Astrocyte (in vitro differentiated cells and primary cell): ENCODE measurements at regions not wholly inside any gene's neighbourhood (a gene's known extent, or its start where the extent isn't known, plus 50 kb on each side); places are given as distances from the start of the nearest gene placed in this dataset.

Experiments
- DNase-seq: peaks from one replicate; pipeline ENCODE4 v3.0.0-alpha.2; 2010; ENCODE audit warnings: low read depth
- FAIRE-seq: peaks from 2 replicates; lab custom pipeline; 2011; peaks lifted over from hg19 to GRCh38; lab: Jason Lieb, UNC
- H2AFZ ChIP-seq: 2 replicates; pipeline ENCODE4 v1.6.0; 2012; ENCODE audit warnings: low read depth, low read length, inconsistent platforms
- H3K27ac ChIP-seq: 2 replicates; pipeline ENCODE4 v1.5.1; 2011; ENCODE audit warnings: low read depth, low read length, inconsistent platforms
- H3K27me3 ChIP-seq: 2 replicates; pipeline ENCODE4 v1.6.0; 2011; ENCODE audit warnings: low read length, inconsistent platforms; ENCODE audit not compliant: insufficient read depth
- H3K36me3 ChIP-seq: 2 replicates; pipeline ENCODE4 v1.5.1; 2011; ENCODE audit warnings: low read length, inconsistent platforms; ENCODE audit not compliant: insufficient read depth
- H3K4me1 ChIP-seq: 2 replicates; pipeline ENCODE4 v1.5.1; 2011; ENCODE audit warnings: low read length, inconsistent platforms; ENCODE audit not compliant: insufficient read depth
- H3K4me2 ChIP-seq: 2 replicates; pipeline ENCODE4 v1.6.0; 2012; ENCODE audit warnings: low read length, inconsistent platforms
- H3K4me3 ChIP-seq: 2 replicates; pipeline ENCODE4 v1.5.1; 2011; ENCODE audit warnings: low read depth, mild to moderate bottlenecking, low read length, inconsistent platforms; ENCODE audit not compliant: insufficient read depth
- H3K79me2 ChIP-seq: 2 replicates; pipeline ENCODE4 v1.6.0; 2012; ENCODE audit warnings: mild to moderate bottlenecking, low read length, inconsistent platforms; ENCODE audit not compliant: insufficient read depth
- H3K9ac ChIP-seq: 2 replicates; pipeline ENCODE4 v1.6.0; 2012; ENCODE audit warnings: mild to moderate bottlenecking, low read length, inconsistent platforms
- H3K9me3 ChIP-seq: 2 replicates; pipeline ENCODE4 v1.5.1; 2012; ENCODE audit warnings: low read depth, mild to moderate bottlenecking, low read length, inconsistent platforms; ENCODE audit not compliant: insufficient read depth
- H4K20me1 ChIP-seq: 2 replicates; pipeline ENCODE4 v1.6.0; 2012; ENCODE audit warnings: low read length, inconsistent platforms; ENCODE audit not compliant: insufficient read depth
- H3K27ac Mint-ChIP-seq: one replicate; pipeline ENCODE4 v1.8.0; 2021; ENCODE audit warnings: mild to moderate bottlenecking, mixed read lengths; ENCODE audit not compliant: unreplicated experiment
- H3K27me3 Mint-ChIP-seq: one replicate; pipeline ENCODE4 v1.8.0; 2021; ENCODE audit warnings: low read depth, mixed read lengths; ENCODE audit not compliant: unreplicated experiment
- H3K36me3 Mint-ChIP-seq: one replicate; pipeline ENCODE4 v1.8.0; 2021; ENCODE audit warnings: low read depth, mixed read lengths; ENCODE audit not compliant: unreplicated experiment
- H3K4me1 Mint-ChIP-seq: one replicate; pipeline ENCODE4 v1.8.0; 2021; ENCODE audit warnings: low read depth, mixed read lengths; ENCODE audit not compliant: unreplicated experiment
- H3K4me3 Mint-ChIP-seq: one replicate; pipeline ENCODE4 v1.8.0; 2021; ENCODE audit warnings: mild to moderate bottlenecking, moderate library complexity, mixed read lengths; ENCODE audit not compliant: unreplicated experiment
- H3K9me3 Mint-ChIP-seq: one replicate; pipeline ENCODE4 v1.8.0; 2021; ENCODE audit warnings: mild to moderate bottlenecking, mixed read lengths; ENCODE audit not compliant: unreplicated experiment
- EZH2 ChIP-seq: IDR thresholded peaks from 2 replicates; pipeline ENCODE4 v1.6.1; 2012; ENCODE audit warnings: mild to moderate bottlenecking, low read length, inconsistent platforms; ENCODE audit not compliant: insufficient read depth
- TF ChIP-seq, protein P1 (sequence below): IDR thresholded peaks from 2 replicates; pipeline ENCODE4 v1.5.1; 2011; ENCODE audit warnings: low read depth, mild to moderate bottlenecking, inconsistent platforms, low read length, moderate library complexity; ENCODE audit not compliant: insufficient read depth

DNA sequence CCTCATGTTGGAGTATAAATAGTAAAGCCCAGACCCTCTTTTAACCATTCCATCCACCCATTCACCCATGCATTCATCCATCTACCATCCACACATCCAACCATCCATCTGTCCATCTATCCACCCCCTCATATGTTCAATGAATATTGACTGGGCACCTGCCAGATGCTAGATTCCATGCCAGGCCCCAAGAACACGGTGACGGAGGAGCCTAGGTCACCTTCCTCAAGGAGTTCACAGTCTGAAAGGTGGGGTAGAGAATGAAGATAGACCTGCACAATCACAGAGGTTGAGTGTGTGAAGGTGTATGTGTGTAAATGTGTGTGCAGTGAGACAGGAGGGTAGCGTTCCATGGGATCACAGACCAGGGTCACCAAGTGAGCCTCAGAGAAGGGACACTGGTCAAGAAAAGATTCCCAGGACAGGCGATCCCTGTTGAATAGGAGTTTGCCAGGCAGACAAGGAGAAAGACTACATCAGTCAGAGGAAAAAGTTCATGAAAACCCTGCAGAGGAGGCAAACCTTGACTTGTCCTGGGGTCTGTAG is 287.2 kb downstream of the CYP26B1 start:
- H3K36me3 Mint-ChIP-seq = peaks cover 2% of the 10 kb centered on the region
- Histone ChIP-seq H3K36me3 (no peaks in the 10 kb centered on the region), H3K4me1 (no peaks in the 10 kb centered on the region), H3K4me3 (no peak overlapping the region), H3K27me3 (peaks cover 21% of the 10 kb centered on the region), H3K9ac (no peak overlapping the region), H4K20me1 (no peaks in the 10 kb centered on the region), H3K4me2 (no peak overlapping the region), H2AFZ (no peak overlapping the region), H3K79me2 (no peaks in the 10 kb centered on the region), H3K27ac (no peak overlapping the region), H3K9me3 (peaks cover 3% of the 10 kb centered on the region)
- peaks cover 7% of the 10 kb centered on the region for H3K9me3 Mint-ChIP-seq
- H3K4me1 Mint-ChIP-seq = no peaks in the 10 kb centered on the region
- TF ChIP-seq, protein P1, sequence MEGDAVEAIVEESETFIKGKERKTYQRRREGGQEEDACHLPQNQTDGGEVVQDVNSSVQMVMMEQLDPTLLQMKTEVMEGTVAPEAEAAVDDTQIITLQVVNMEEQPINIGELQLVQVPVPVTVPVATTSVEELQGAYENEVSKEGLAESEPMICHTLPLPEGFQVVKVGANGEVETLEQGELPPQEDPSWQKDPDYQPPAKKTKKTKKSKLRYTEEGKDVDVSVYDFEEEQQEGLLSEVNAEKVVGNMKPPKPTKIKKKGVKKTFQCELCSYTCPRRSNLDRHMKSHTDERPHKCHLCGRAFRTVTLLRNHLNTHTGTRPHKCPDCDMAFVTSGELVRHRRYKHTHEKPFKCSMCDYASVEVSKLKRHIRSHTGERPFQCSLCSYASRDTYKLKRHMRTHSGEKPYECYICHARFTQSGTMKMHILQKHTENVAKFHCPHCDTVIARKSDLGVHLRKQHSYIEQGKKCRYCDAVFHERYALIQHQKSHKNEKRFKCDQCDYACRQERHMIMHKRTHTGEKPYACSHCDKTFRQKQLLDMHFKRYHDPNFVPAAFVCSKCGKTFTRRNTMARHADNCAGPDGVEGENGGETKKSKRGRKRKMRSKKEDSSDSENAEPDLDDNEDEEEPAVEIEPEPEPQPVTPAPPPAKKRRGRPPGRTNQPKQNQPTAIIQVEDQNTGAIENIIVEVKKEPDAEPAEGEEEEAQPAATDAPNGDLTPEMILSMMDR = no peak
- TF ChIP-seq EZH2 = no peak
- FAIRE-seq = no peak
- H3K27ac Mint-ChIP-seq = no peak overlapping the region
- H3K27me3 Mint-ChIP-seq = peaks cover 73% of the 10 kb centered on the region
- no peak overlapping the region for H3K4me3 Mint-ChIP-seq
- DNase-seq = no peak

DNA sequence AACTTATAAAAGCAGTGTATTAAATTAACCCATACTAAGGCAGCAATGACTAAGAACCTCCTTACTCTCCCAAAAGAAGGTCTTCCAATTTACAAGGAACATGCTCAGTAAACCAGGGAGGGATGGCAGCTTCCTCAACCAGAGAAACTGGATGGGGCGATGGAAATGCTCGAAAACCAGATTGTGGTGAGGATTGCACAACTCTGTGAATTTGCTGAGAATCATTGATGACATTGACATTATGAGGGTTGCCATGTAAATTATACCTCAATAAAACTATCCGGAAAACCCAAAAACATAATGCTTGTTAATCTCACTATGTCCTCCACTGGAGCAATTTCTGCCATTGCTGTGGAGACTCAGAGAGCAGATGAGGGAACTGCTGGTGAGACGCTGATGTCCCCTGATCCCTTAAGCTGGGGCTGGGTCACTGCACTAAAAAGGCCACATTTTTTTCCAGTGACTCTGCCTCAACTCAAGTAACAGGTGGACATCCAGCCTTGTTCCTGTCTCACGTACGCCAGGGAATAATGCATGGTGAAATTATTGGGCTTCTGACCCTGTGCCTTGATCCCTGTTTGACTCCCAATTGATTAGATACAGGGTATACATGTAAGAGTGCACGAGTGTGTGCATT is 288.3 kb downstream of the CYP26B1 start:
- Histone ChIP-seq H3K27me3 (peaks cover 23% of the 10 kb centered on the region), H2AFZ (no peak overlapping the region), H3K9me3 (peaks cover 8% of the 10 kb centered on the region), H3K79me2 (no peaks in the 10 kb centered on the region), H3K27ac (no peak overlapping the region), H3K4me3 (no peak overlapping the region), H4K20me1 (no peaks in the 10 kb centered on the region), H3K4me2 (no peak overlapping the region), H3K9ac (no peak overlapping the region), H3K4me1 (no peaks in the 10 kb centered on the region), H3K36me3 (no peaks in the 10 kb centered on the region)
- peaks cover 75% of the 10 kb centered on the region for H3K27me3 Mint-ChIP-seq
- no peak overlapping the region for H3K27ac Mint-ChIP-seq
- DNase-seq (no peak), FAIRE-seq (no peak)
- H3K36me3 Mint-ChIP-seq = peaks cover 6% of the 10 kb centered on the region
- TF ChIP-seq, protein P1 = no peak
- no peak for TF ChIP-seq EZH2
- H3K4me1 Mint-ChIP-seq = no peaks in the 10 kb centered on the region
- H3K9me3 Mint-ChIP-seq = peaks cover 13% of the 10 kb centered on the region
- H3K4me3 Mint-ChIP-seq = no peak overlapping the region

DNA sequence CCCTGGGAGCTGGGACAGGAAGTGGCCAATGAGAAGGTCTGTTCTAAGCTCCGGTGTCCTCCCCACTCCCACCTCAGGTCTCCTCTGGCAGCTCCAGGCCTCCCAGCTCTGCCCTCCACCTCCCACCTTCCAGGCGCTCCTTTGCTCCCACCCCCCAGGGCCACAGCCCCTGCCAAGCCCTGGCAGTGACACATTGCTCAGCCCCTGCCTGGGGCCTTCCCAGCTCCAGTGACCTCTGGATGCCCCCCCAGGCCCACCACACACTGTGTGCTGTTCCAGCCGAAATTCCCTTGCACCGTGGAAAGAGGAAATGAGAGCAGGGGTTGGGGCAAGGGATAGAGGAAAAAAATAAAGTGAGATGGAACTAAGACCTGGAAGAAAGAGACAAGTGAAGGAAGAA is 289.6 kb downstream of the CYP26B1 start:
- Histone ChIP-seq H3K4me3 (no peak overlapping the region), H3K4me1 (no peaks in the 10 kb centered on the region), H3K27ac (no peak overlapping the region), H2AFZ (no peak overlapping the region), H3K4me2 (no peak overlapping the region), H4K20me1 (no peaks in the 10 kb centered on the region), H3K9ac (no peak overlapping the region), H3K79me2 (no peaks in the 10 kb centered on the region), H3K27me3 (peaks cover 25% of the 10 kb centered on the region), H3K9me3 (peaks cover 8% of the 10 kb centered on the region), H3K36me3 (no peaks in the 10 kb centered on the region)
- FAIRE-seq (no peak), DNase-seq (no peak)
- no peak for TF ChIP-seq EZH2
- TF ChIP-seq, protein P1 = no peak
- Mint-ChIP-seq H3K27ac (no peak overlapping the region), H3K4me1 (no peaks in the 10 kb centered on the region), H3K9me3 (peaks cover 13% of the 10 kb centered on the region), H3K27me3 (peaks cover 80% of the 10 kb centered on the region), H3K36me3 (peaks cover 6% of the 10 kb centered on the region), H3K4me3 (no peak overlapping the region)
